ENCODE measurements at regions not wholly inside any gene's neighbourhood (a gene's known extent, or its start where the extent isn't known, plus 50 kb on each side); places are given as distances from the start of the nearest gene placed in this dataset.

DNA sequence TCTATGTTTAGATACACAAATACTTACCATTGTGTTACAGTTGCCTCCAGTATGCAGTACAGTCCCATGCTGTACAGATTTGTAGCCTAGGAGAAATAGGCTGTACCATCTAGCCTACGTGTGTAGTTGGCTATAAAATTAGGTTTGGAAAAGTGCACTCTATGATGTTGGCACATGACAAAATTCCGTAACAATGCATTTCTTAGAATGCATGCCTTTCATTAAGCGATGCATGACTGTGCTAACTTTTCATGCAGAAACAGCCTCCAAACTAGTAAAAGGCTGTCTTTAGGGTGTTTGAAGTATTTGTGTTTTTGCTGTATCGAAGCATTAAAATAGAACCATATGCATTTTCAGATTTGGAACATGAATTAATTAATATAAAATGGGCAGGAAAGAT is 157.9 kb downstream of the RMI1 start:
- no peak for TF ChIP-seq YY1 (IDR thresholded peaks at IDR 0.05; ENCODE audit: insufficient read depth, insufficient read length)
- no peak for TF ChIP-seq SUZ12 (IDR thresholded peaks at IDR 0.05; ENCODE audit: extremely low read depth, insufficient read depth, insufficient read length)
